ENCODE measurements at regions not wholly inside any gene's neighbourhood (a gene's known extent, or its start where the extent isn't known, plus 50 kb on each side); places are given as distances from the start of the nearest gene placed in this dataset.

- H2AK9ac ChIP-seq (replicated peaks; ENCODE audit: low read depth, low read length, poor library complexity) = no peak overlapping the region
- no peak overlapping the region for H3K23ac ChIP-seq (ENCODE audit: low read depth, low read length)
- in situ Hi-C loops (cut with MboI; ENCODE audit: low sequenced_read_pairs) = no loop called here
- no CpG with 5 or more reads among the region's 2 CpGs for WGBS, 2 experiments (ENCODE audit: extremely low coverage in 2 of 2, insufficient read length in 1 of 2)
- H4K91ac ChIP-seq (ENCODE audit: insufficient read depth, low read depth, low read length) = no peak overlapping the region
- no peaks in the 10 kb centered on the region for H3K9me3 ChIP-seq (ENCODE audit: control insufficient read depth, insufficient read depth, low read length)
- POLR2A ChIA-PET (ENCODE audit: unreplicated experiment) = no interaction called here
- H3K27me3 ChIP-seq (ENCODE audit: control insufficient read depth, insufficient read depth, low read length) = no peaks in the 10 kb centered on the region; the same call in 1 of the 2 replicates
- no peak overlapping the region for H3K27ac ChIP-seq (ENCODE audit: insufficient read depth, low read length)
- H3K18ac ChIP-seq (ENCODE audit: low read depth, low read length) = no peak overlapping the region
- no peak overlapping the region for H4K5ac ChIP-seq (ENCODE audit: low read depth, low read length)
- dilution Hi-C loops (cut with HindIII; ENCODE audit: low sequenced_read_pairs, unreplicated experiment) = no loop called here
- H3K36me3 ChIP-seq (ENCODE audit: control insufficient read depth, insufficient read depth, low read length) = no peaks in the 10 kb centered on the region
- TF ChIP-seq NFE2L2 (IDR thresholded peaks at IDR 0.05; ENCODE audit: low read depth, low read length) (no peak), ELK1 (IDR thresholded peaks at IDR 0.05; ENCODE audit: borderline replicate concordance, low read depth, low read length) (no peak), BHLHE40 (IDR thresholded peaks at IDR 0.05; ENCODE audit: low read depth, low read length) (no peak), RCOR1 (IDR thresholded peaks at IDR 0.05; ENCODE audit: insufficient replicate concordance, low read length) (no peak), FOS (IDR thresholded peaks at IDR 0.05; ENCODE audit: low read depth, low read length) (no peak), RAD21 (IDR thresholded peaks at IDR 0.05; ENCODE audit: low read length) (no peak), RFX5 (IDR thresholded peaks at IDR 0.05; ENCODE audit: low read depth, low read length) (no peak), MAFK (IDR thresholded peaks at IDR 0.05; ENCODE audit: low read depth, low read length) (no peak), CHD1 (IDR thresholded peaks at IDR 0.05; ENCODE audit: low read depth, low read length) (no peak)
- no peak overlapping the region for H3K4me2 ChIP-seq (ENCODE audit: low read depth, low read length)
- no peak overlapping the region for H2AK5ac ChIP-seq (ENCODE audit: low read depth, low read length)
- no peak overlapping the region for H2BK20ac ChIP-seq (ENCODE audit: low read depth, low read length)
- H3K4ac ChIP-seq (ENCODE audit: low read depth, low read length) = no peak overlapping the region
- H3K56ac ChIP-seq (ENCODE audit: extremely low read depth, insufficient read depth, low read length) = no peak overlapping the region
- DNase-seq = no peak
- CTCF ChIA-PET = no interaction called here
- H3K9me1 ChIP-seq (ENCODE audit: insufficient read depth, low read length) = no peaks in the 10 kb centered on the region
- no peak overlapping the region for H3K4me3 ChIP-seq (ENCODE audit: insufficient read depth, low read depth, low read length)
- no peak overlapping the region for H2AFZ ChIP-seq (replicated peaks; ENCODE audit: low read length, poor library complexity)
- H2BK5ac ChIP-seq (ENCODE audit: low read depth, low read length, poor library complexity, severe bottlenecking) = no peak overlapping the region
- H3K9ac ChIP-seq (ENCODE audit: low read depth, low read length) = no peak overlapping the region
- H4K8ac ChIP-seq (ENCODE audit: low read depth in 2 of 2, low read length in 2 of 2) = no peak overlapping the region
- no peaks in the 10 kb centered on the region for H4K20me1 ChIP-seq (ENCODE audit: insufficient read depth, low read length)
- ATAC-seq (ENCODE audit: low read depth) = no peak
- no peaks in the 10 kb centered on the region for H3K4me1 ChIP-seq (ENCODE audit: control insufficient read depth, insufficient read depth, low read length)
- intact Hi-C loops (cut with micrococcal nuclease) = no loop called here
- no peak overlapping the region for H2BK15ac ChIP-seq (ENCODE audit: low read depth, low read length)
- no peaks in the 10 kb centered on the region for H3K79me1 ChIP-seq (ENCODE audit: low read depth in 1 of 2, low read length in 2 of 2)
- no TSS peak for BruUV-seq (replicated peaks)
- H3K14ac ChIP-seq (replicated peaks; ENCODE audit: low read depth, low read length) = no peak overlapping the region
- no peak overlapping the region for H2BK120ac ChIP-seq (ENCODE audit: low read depth, low read length)
Measured at GRCh38 chr12:77368379-77368778, 303.0 kb upstream of the E2F7 start.

Measured in IMR-90 (cell line).